SK-N-MC (cell line): ENCODE measurements at regions not wholly inside any gene's neighbourhood (a gene's known extent, or its start where the extent isn't known, plus 50 kb on each side); places are given as distances from the start of the nearest gene placed in this dataset.

ENCODE experiments used
- EZH2 ChIP-seq: fragments of 200-600 bp; sonication (generic); IDR thresholded peaks from one replicate; pipeline ENCODE4 v1.6.1; 2017; ENCODE audit warnings: antibody characterized with exemption
- FOXP2 ChIP-seq: optimal IDR thresholded peaks from 2 replicates; pipeline ENCODE3; 2011; ENCODE audit warnings: mild to moderate bottlenecking, moderate library complexity; ENCODE audit not compliant: insufficient read depth; ENCODE audit errors: extremely low read length, control extremely low read depth
- POLR2AphosphoS5 ChIP-seq: IDR thresholded peaks from 2 replicates; pipeline ENCODE4 v1.6.1; 2012; ENCODE audit warnings: mild to moderate bottlenecking, low read depth, low read length, borderline replicate concordance

- TF ChIP-seq FOXP2 (no peak), EZH2 (no peak), POLR2AphosphoS5 (no peak)
These were observed 170.9 kb downstream of the ICE1 start for GRCh38 chr5:5593391-5593790.
